ENCODE measurements at regions not wholly inside any gene's neighbourhood (a gene's known extent, or its start where the extent isn't known, plus 50 kb on each side); places are given as distances from the start of the nearest gene placed in this dataset.

- no peaks in the 10 kb centered on the region for H3K79me2 ChIP-seq (ENCODE audit: insufficient read depth, low read length)
- TF ChIP-seq, protein P1, sequence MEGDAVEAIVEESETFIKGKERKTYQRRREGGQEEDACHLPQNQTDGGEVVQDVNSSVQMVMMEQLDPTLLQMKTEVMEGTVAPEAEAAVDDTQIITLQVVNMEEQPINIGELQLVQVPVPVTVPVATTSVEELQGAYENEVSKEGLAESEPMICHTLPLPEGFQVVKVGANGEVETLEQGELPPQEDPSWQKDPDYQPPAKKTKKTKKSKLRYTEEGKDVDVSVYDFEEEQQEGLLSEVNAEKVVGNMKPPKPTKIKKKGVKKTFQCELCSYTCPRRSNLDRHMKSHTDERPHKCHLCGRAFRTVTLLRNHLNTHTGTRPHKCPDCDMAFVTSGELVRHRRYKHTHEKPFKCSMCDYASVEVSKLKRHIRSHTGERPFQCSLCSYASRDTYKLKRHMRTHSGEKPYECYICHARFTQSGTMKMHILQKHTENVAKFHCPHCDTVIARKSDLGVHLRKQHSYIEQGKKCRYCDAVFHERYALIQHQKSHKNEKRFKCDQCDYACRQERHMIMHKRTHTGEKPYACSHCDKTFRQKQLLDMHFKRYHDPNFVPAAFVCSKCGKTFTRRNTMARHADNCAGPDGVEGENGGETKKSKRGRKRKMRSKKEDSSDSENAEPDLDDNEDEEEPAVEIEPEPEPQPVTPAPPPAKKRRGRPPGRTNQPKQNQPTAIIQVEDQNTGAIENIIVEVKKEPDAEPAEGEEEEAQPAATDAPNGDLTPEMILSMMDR (conservative IDR thresholded peaks at IDR 0.05; ENCODE audit: low read length), result no peak
- no peak for TF ChIP-seq EZH2phosphoT487 (IDR thresholded peaks at IDR 0.05; ENCODE audit: borderline replicate concordance)
- H3K4me3 ChIP-seq (ENCODE audit: low read length, poor library complexity, severe bottlenecking), result no peak overlapping the region
- H3K9me3 ChIP-seq (ENCODE audit: insufficient read depth, low read depth, low read length), result no peaks in the 10 kb centered on the region
- H3K9ac ChIP-seq (ENCODE audit: low read depth, low read length, poor library complexity, severe bottlenecking), result no peak overlapping the region
- H3K4me2 ChIP-seq (ENCODE audit: low read depth, low read length, poor library complexity, severe bottlenecking), result no peak overlapping the region
- H3K36me3 ChIP-seq (ENCODE audit: insufficient read depth, low read length), result no peaks in the 10 kb centered on the region
- no peaks in the 10 kb centered on the region for H4K20me1 ChIP-seq (ENCODE audit: insufficient read depth, low read length, poor library complexity, severe bottlenecking)
- H3F3A ChIP-seq (ENCODE audit: low read depth), result no peaks in the 10 kb centered on the region
- H3K4me1 ChIP-seq (ENCODE audit: insufficient read depth, low read length, poor library complexity, severe bottlenecking), result no peaks in the 10 kb centered on the region
- H2AFZ ChIP-seq (ENCODE audit: low read length), result no peak overlapping the region
- H3K9me2 ChIP-seq (replicated peaks; ENCODE audit: low read depth, low read length), result no peaks in the 10 kb centered on the region
- H3K27me3 ChIP-seq (ENCODE audit: insufficient read depth, low read length, poor library complexity, severe bottlenecking), result no peaks in the 10 kb centered on the region
Measured at GRCh38 chr20:58004146-58004545, 224.3 kb downstream of the ANKRD60 start.

GRCh38 chr20:58003525-58003924 lies 224.9 kb downstream of the ANKRD60 start:
- Histone ChIP-seq H3F3A (ENCODE audit: low read depth) (no peaks in the 10 kb centered on the region), H2AFZ (ENCODE audit: low read length) (peak overlapping the region; percentile 49; the same call in 1 of the 2 replicates), H3K4me3 (ENCODE audit: low read length, poor library complexity, severe bottlenecking) (no peak overlapping the region), H3K4me1 (ENCODE audit: insufficient read depth, low read length, poor library complexity, severe bottlenecking) (no peaks in the 10 kb centered on the region), H3K4me2 (ENCODE audit: low read depth, low read length, poor library complexity, severe bottlenecking) (no peak overlapping the region), H3K36me3 (ENCODE audit: insufficient read depth, low read length) (no peaks in the 10 kb centered on the region), H3K79me2 (ENCODE audit: insufficient read depth, low read length) (no peaks in the 10 kb centered on the region), H3K9me2 (replicated peaks; ENCODE audit: low read depth, low read length) (no peaks in the 10 kb centered on the region), H3K9ac (ENCODE audit: low read depth, low read length, poor library complexity, severe bottlenecking) (no peak overlapping the region), H3K27me3 (ENCODE audit: insufficient read depth, low read length, poor library complexity, severe bottlenecking) (no peaks in the 10 kb centered on the region), H3K9me3 (ENCODE audit: insufficient read depth, low read depth, low read length) (no peaks in the 10 kb centered on the region), H4K20me1 (ENCODE audit: insufficient read depth, low read length, poor library complexity, severe bottlenecking) (no peaks in the 10 kb centered on the region)
- no peak for TF ChIP-seq EZH2phosphoT487 (IDR thresholded peaks at IDR 0.05; ENCODE audit: borderline replicate concordance)
- TF ChIP-seq, protein P1 (conservative IDR thresholded peaks at IDR 0.05; ENCODE audit: low read length), result no peak

DNA sequence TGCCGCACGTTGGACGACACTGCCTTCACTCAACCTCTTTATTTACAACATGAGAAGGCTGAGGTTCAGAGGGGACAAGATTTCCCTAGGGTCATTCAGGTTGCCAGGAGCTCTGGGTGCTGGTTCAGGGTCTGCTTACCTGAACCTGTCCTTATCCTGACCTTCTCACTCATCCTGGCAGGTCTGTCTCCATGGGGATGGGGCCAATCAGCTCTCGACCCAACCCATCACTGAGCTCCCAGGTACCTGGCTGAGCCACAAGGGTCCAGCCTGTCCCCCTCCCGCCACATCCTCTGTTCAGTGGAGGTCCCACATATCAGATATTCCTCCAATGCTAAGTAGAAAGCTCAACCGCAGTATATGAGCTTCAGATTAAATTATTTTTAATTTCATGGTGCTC lies 225.6 kb downstream of the ANKRD60 start:
- Histone ChIP-seq H2AFZ (ENCODE audit: low read length) (no peak overlapping the region), H3K4me3 (ENCODE audit: low read length, poor library complexity, severe bottlenecking) (no peak overlapping the region), H3F3A (ENCODE audit: low read depth) (no peaks in the 10 kb centered on the region), H3K9ac (ENCODE audit: low read depth, low read length, poor library complexity, severe bottlenecking) (no peak overlapping the region), H3K36me3 (ENCODE audit: insufficient read depth, low read length) (no peaks in the 10 kb centered on the region), H4K20me1 (ENCODE audit: insufficient read depth, low read length, poor library complexity, severe bottlenecking) (no peaks in the 10 kb centered on the region), H3K27me3 (ENCODE audit: insufficient read depth, low read length, poor library complexity, severe bottlenecking) (no peaks in the 10 kb centered on the region), H3K9me3 (ENCODE audit: insufficient read depth, low read depth, low read length) (no peaks in the 10 kb centered on the region), H3K9me2 (replicated peaks; ENCODE audit: low read depth, low read length) (no peaks in the 10 kb centered on the region), H3K4me1 (ENCODE audit: insufficient read depth, low read length, poor library complexity, severe bottlenecking) (no peaks in the 10 kb centered on the region), H3K79me2 (ENCODE audit: insufficient read depth, low read length) (no peaks in the 10 kb centered on the region), H3K4me2 (ENCODE audit: low read depth, low read length, poor library complexity, severe bottlenecking) (no peak overlapping the region)
- TF ChIP-seq, protein P1 (conservative IDR thresholded peaks at IDR 0.05; ENCODE audit: low read length), result no peak
- no peak for TF ChIP-seq EZH2phosphoT487 (IDR thresholded peaks at IDR 0.05; ENCODE audit: borderline replicate concordance)
